H1 (cell line): ENCODE measurements at regions not wholly inside any gene's neighbourhood (a gene's known extent, or its start where the extent isn't known, plus 50 kb on each side); places are given as distances from the start of the nearest gene placed in this dataset.

Experiments
- CBX5 ChIP-seq: fragments of 300-800, 300-1000 bp; sonication (generic); IDR thresholded peaks from 2 replicates; pipeline ENCODE4 v1.7.1; 2016; ENCODE audit warnings: antibody characterized with exemption, low read length, low read depth
- MAFK ChIP-seq: IDR thresholded peaks from 2 replicates; pipeline ENCODE4 v1.6.1; 2012; ENCODE audit warnings: low read depth, mild to moderate bottlenecking, improper control_type of control experiment, low read length
- SUZ12 ChIP-seq: fragments of 200-600 bp; sonication (generic); IDR thresholded peaks from 2 replicates; pipeline ENCODE4 v1.6.1; 2012; ENCODE audit warnings: mild to moderate bottlenecking, inconsistent platforms, low read length, moderate library complexity, mixed read lengths
- TBP ChIP-seq: IDR thresholded peaks from 2 replicates; pipeline ENCODE4 v1.6.1; 2011; ENCODE audit warnings: low read depth, low read length, improper control_type of control experiment
- YY1 ChIP-seq: IDR thresholded peaks from 2 replicates; pipeline ENCODE4 v1.6.1; 2011; ENCODE audit warnings: low read depth, mild to moderate bottlenecking, low read length
- TF ChIP-seq, protein P1 (sequence below): IDR thresholded peaks from 2 replicates; pipeline ENCODE4 v1.6.1; 2011; ENCODE audit warnings: low read length, improper control_type of control experiment

DNA sequence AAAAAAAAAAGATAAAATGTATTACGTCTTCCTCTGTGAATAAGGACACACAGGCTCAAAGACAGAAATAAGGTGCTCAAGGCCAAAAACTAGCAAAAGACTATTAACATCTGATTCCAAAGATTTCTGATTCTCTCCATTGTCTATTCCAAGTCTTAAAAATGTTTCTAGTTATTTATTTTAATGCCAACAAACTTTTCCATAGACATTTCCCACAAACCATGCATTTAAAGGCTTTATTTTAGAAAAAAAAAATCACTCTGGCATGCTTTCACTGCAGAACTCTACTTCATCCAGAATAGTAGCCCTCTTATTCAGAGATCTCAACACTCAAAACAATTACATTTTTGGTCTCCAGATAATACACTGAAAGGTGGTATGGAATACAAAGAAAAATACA is 545.0 kb upstream of the TENM3 start (continued):
- TF ChIP-seq YY1 (no peak), TBP (no peak), SUZ12 (no peak), MAFK (no peak), CBX5 (no peak)
- TF ChIP-seq, protein P1, sequence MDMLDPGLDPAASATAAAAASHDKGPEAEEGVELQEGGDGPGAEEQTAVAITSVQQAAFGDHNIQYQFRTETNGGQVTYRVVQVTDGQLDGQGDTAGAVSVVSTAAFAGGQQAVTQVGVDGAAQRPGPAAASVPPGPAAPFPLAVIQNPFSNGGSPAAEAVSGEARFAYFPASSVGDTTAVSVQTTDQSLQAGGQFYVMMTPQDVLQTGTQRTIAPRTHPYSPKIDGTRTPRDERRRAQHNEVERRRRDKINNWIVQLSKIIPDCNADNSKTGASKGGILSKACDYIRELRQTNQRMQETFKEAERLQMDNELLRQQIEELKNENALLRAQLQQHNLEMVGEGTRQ, result no peak
